A549 (cell line): ENCODE measurements at regions not wholly inside any gene's neighbourhood (a gene's known extent, or its start where the extent isn't known, plus 50 kb on each side); places are given as distances from the start of the nearest gene placed in this dataset.

Experiments
- ATAC-seq, 2 experiments: fragments of 200-7000 bp in 1 of 2; fragments of >200 bp in 1 of 2; cut with Nextera tagmentation in 1 of 2; cut with Tn5 transposase in 1 of 2; 3 replicates each; pipeline versions ENCODE4 v1.8.0 to v1.9.1; 2018 to 2020; ENCODE audit warnings: mild to moderate bottlenecking in 1 of 2, moderate library complexity in 1 of 2
- CTCF ChIA-PET: fragments of 300-600 bp; sonication (Branson Sonifier 250); formaldehyde crosslinking; extraction: SDS; loops from one replicate; lab custom pipeline; 2021; ENCODE audit warnings: antibody characterized with exemption, inconsistent platforms; lab: Yijun Ruan, JAX
- POLR2A ChIA-PET: fragments of 350-600 bp; formaldehyde crosslinking; extraction: SDS; loops from one replicate; lab custom pipeline; 2021; ENCODE audit warnings: antibody characterized with exemption, inconsistent platforms; lab: Yijun Ruan, JAX
- DNase-seq, 2 experiments: peaks; one replicate each; pipeline versions ENCODE4 v3.0.0 to v3.0.0-alpha.2; 2011 to 2016; ENCODE audit warnings: low read depth in 1 of 2, low spot score in 1 of 2
- FAIRE-seq: peaks from 2 replicates; lab custom pipeline; 2011; peaks lifted over from hg19 to GRCh38; lab: Jason Lieb, UNC
- H3K27ac ChIP-seq, 2 experiments: fragments of >200 bp; sonication (Bioruptor Twin); formaldehyde crosslinking; 3 replicates each; pipeline ENCODE4 v1.5.1; 2016 to 2017
- H3K4me1 ChIP-seq: fragments of >200 bp; sonication (Bioruptor Twin); formaldehyde crosslinking; 3 replicates; pipeline ENCODE4 v1.6.1; 2016
- H3K4me2 ChIP-seq: fragments of >200 bp; sonication (Bioruptor Twin); formaldehyde crosslinking; 3 replicates; pipeline ENCODE4 v1.6.1; 2016
- H3K4me3 ChIP-seq: fragments of >200 bp; sonication (Bioruptor Twin); formaldehyde crosslinking; 3 replicates; pipeline ENCODE4 v1.5.1; 2016
- H3K9me3 ChIP-seq: fragments of >200 bp; sonication (Bioruptor Twin); formaldehyde crosslinking; 3 replicates; pipeline ENCODE4 v1.6.1; 2016
- CEBPB ChIP-seq, 2 experiments: fragments of >200 bp in 1 of 2; sonication (Bioruptor Twin) in 1 of 2; formaldehyde crosslinking in 1 of 2; IDR thresholded peaks; 2 replicates each; pipeline ENCODE4 v1.6.1; 2012 to 2016
- EHF ChIP-seq: fragments of 250-450 bp; sonication (Bioruptor Pico); IDR thresholded peaks from 2 replicates; pipeline ENCODE4 v1.5.0; 2020; ENCODE audit warnings: mild to moderate bottlenecking
- FOSB ChIP-seq: fragments of 250-450 bp; sonication (Bioruptor Pico); IDR thresholded peaks from 2 replicates; pipeline ENCODE4 v1.5.0; 2020; ENCODE audit warnings: mild to moderate bottlenecking, moderate library complexity
- FOSL2 ChIP-seq, 2 experiments: fragments of 450-650 bp in 1 of 2; fragments of >200 bp in 1 of 2; sonication (Bioruptor Twin) in 1 of 2; formaldehyde crosslinking; IDR thresholded peaks; 2 replicates each; pipeline versions ENCODE4 v1.5.0 to v1.6.1; 2016 to 2020; ENCODE audit warnings: mild to moderate bottlenecking in 1 of 2, moderate library complexity in 1 of 2
- FOXS1 ChIP-seq: fragments of 250-450 bp; sonication (Bioruptor Pico); IDR thresholded peaks from 2 replicates; pipeline ENCODE4 v1.5.0; 2020; ENCODE audit warnings: mild to moderate bottlenecking, moderate library complexity
- GATA3 ChIP-seq: IDR thresholded peaks from 2 replicates; pipeline ENCODE4 v1.6.1; 2012; ENCODE audit warnings: borderline replicate concordance
- HDAC2 ChIP-seq: fragments of 200-600 bp; sonication (generic); IDR thresholded peaks from 2 replicates; pipeline ENCODE4 v1.6.1; 2016
- HEYL ChIP-seq: fragments of 250-450 bp; sonication (Bioruptor Pico); IDR thresholded peaks from 2 replicates; pipeline ENCODE4 v1.8.0; 2021; ENCODE audit warnings: mild to moderate bottlenecking, moderate library complexity
- HOXB13 ChIP-seq: fragments of 250-450 bp; sonication (Bioruptor Pico); IDR thresholded peaks from 2 replicates; pipeline ENCODE4 v1.5.0; 2020; ENCODE audit warnings: low read depth, mild to moderate bottlenecking, moderate library complexity
- HOXB5 ChIP-seq: fragments of 250-450 bp; sonication (Bioruptor Pico); IDR thresholded peaks from 2 replicates; pipeline ENCODE4 v1.5.0; 2020; ENCODE audit warnings: mild to moderate bottlenecking, moderate library complexity
- JUN ChIP-seq, 2 experiments: fragments of >200 bp; sonication (Bioruptor Twin); formaldehyde crosslinking; IDR thresholded peaks; 2 replicates in 1 of 2; 3 replicates in 1 of 2; pipeline ENCODE4 v1.6.1; 2016 to 2017
- JUNB ChIP-seq: fragments of >200 bp; sonication (Bioruptor Twin); formaldehyde crosslinking; IDR thresholded peaks from 2 replicates; pipeline ENCODE4 v1.6.1; 2016
- MAFK ChIP-seq: fragments of 450-650 bp; IDR thresholded peaks from 2 replicates; pipeline ENCODE4 v1.6.1; 2014; ENCODE audit not compliant: partially characterized antibody
- MYC ChIP-seq: IDR thresholded peaks from 2 replicates; pipeline ENCODE4 v1.6.1; 2012; ENCODE audit warnings: mild to moderate bottlenecking, inconsistent platforms, low read length, improper control_type of control experiment, borderline replicate concordance
- NFE2L2 ChIP-seq: fragments of 150-350 bp; conservative IDR thresholded peaks from 2 replicates; pipeline ENCODE4 v1.6.1; 2014; ENCODE audit warnings: low read length
- PHF8 ChIP-seq: fragments of 200-600 bp; sonication (generic); IDR thresholded peaks from 2 replicates; pipeline ENCODE4 v1.6.1; 2016; ENCODE audit warnings: low read depth, mild to moderate bottlenecking, antibody characterized with exemption, moderate library complexity, borderline replicate concordance
- RAD21 ChIP-seq, 2 experiments: fragments of >200 bp in 1 of 2; sonication (Bioruptor Twin) in 1 of 2; formaldehyde crosslinking in 1 of 2; IDR thresholded peaks in 1 of 2; conservative IDR thresholded peaks in 1 of 2; 2 replicates in 1 of 2; 3 replicates in 1 of 2; pipeline ENCODE4 v1.6.1; 2012 to 2018; ENCODE audit warnings: inconsistent platforms in 1 of 2
- RFX5 ChIP-seq: fragments of 450-650 bp; IDR thresholded peaks from 2 replicates; pipeline ENCODE4 v1.7.1; 2014; ENCODE audit warnings: antibody characterized with exemption, mild to moderate bottlenecking, moderate library complexity
- SREBF2 ChIP-seq: fragments of 450-650 bp; IDR thresholded peaks from 2 replicates; pipeline ENCODE4 v1.6.1; 2014; ENCODE audit warnings: mild to moderate bottlenecking, moderate library complexity
- WGBS: methylation state at CpG from one replicate; pipeline ENCODE4 v1.1.6; 2017; ENCODE audit errors: missing lambda C conversion rate; 5-methylcytosine and 5-hydroxymethylcytosine counted together
- TF ChIP-seq, protein P1 (sequence below): fragments of 200-600 bp; sonication (generic); IDR thresholded peaks from 2 replicates; pipeline ENCODE4 v1.6.1; 2016; ENCODE audit warnings: antibody characterized with exemption, mild to moderate bottlenecking, moderate library complexity
- TF ChIP-seq, protein P2 (sequence below): IDR thresholded peaks from 2 replicates; pipeline ENCODE4 v1.6.1; 2012; ENCODE audit warnings: low read depth, borderline replicate concordance
- TF ChIP-seq, protein P3 (sequence below): fragments of >200 bp; sonication (Bioruptor Twin); formaldehyde crosslinking; IDR thresholded peaks from 2 replicates; pipeline ENCODE4 v1.6.1; 2016

DNA sequence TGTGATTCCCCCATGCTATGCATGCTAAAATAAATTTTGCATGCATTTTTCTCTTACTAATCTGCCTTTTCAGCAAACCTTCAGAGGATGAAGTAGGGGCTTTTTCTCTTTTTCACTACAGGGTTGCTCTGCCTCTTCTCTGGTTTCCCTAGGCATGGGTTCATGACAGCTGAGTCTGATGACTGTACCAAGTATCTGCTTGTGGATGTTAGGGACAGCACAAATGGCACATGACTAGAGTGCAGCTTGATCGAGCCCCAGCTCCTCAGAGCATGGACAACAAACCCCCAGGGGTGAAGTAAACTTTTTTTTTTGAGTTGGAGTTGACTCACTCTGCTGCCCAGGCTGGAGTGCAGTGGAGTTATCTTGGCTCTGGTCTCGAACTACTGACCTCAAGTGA, 57.1 kb upstream of the GCM1 start (continued):
- TF ChIP-seq, protein P1, sequence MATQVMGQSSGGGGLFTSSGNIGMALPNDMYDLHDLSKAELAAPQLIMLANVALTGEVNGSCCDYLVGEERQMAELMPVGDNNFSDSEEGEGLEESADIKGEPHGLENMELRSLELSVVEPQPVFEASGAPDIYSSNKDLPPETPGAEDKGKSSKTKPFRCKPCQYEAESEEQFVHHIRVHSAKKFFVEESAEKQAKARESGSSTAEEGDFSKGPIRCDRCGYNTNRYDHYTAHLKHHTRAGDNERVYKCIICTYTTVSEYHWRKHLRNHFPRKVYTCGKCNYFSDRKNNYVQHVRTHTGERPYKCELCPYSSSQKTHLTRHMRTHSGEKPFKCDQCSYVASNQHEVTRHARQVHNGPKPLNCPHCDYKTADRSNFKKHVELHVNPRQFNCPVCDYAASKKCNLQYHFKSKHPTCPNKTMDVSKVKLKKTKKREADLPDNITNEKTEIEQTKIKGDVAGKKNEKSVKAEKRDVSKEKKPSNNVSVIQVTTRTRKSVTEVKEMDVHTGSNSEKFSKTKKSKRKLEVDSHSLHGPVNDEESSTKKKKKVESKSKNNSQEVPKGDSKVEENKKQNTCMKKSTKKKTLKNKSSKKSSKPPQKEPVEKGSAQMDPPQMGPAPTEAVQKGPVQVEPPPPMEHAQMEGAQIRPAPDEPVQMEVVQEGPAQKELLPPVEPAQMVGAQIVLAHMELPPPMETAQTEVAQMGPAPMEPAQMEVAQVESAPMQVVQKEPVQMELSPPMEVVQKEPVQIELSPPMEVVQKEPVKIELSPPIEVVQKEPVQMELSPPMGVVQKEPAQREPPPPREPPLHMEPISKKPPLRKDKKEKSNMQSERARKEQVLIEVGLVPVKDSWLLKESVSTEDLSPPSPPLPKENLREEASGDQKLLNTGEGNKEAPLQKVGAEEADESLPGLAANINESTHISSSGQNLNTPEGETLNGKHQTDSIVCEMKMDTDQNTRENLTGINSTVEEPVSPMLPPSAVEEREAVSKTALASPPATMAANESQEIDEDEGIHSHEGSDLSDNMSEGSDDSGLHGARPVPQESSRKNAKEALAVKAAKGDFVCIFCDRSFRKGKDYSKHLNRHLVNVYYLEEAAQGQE: no peak
- TF ChIP-seq JUN (IDR thresholded peaks at IDR 0.05) (no peak), FOSB (CRISPR knock-in tag) (no peak), RFX5 (no peak), HOXB13 (CRISPR knock-in tag) (no peak), JUNB (no peak)

DNA sequence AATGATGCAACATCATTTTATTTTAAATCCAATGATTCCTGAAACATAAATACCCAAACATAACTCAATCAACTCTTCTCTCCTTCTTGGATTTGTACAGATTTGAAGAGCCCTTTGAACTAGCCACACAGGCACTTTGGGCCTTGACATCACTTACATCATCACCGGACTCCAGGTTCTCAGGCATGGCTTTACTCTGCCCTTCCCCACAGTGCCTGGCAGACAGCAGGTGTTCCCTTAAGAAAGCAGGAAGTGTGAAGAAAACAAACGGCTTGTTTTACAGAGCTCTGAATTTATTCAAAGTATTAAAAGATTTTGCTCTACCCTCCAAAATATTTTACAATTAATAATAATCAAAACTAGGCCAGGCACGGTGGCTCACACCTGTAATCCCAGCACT, 54.8 kb upstream of the GCM1 start:
- Histone ChIP-seq H3K4me1 (no peaks in the 10 kb centered on the region), H3K27ac (no peak overlapping the region), H3K4me3 (no peak overlapping the region), H3K9me3 (no peaks in the 10 kb centered on the region), H3K4me2 (no peak overlapping the region)
- FAIRE-seq (no peak), ATAC-seq (no peak), DNase-seq (no peak)
- CTCF ChIA-PET: interaction anchor here (1.1 kb wide), 1 partner anchor 31 kb away, joined by 4 read pairs; no protein-coding TSS in a partner anchor
- no peak for TF ChIP-seq FOXS1 (CRISPR knock-in tag)
- TF ChIP-seq MYC: no peak
- no peak for TF ChIP-seq PHF8
- TF ChIP-seq HOXB5: no peak
- TF ChIP-seq EHF (CRISPR knock-in tag): no peak
- TF ChIP-seq FOSL2 (IDR thresholded peaks at IDR 0.05): no peak
- TF ChIP-seq FOSL2 (CRISPR knock-in tag; IDR thresholded peaks at IDR 0.05): no peak
- 61% methylated on average over 3 of the region's 3 CpGs for WGBS
- POLR2A ChIA-PET: no interaction called here

DNA sequence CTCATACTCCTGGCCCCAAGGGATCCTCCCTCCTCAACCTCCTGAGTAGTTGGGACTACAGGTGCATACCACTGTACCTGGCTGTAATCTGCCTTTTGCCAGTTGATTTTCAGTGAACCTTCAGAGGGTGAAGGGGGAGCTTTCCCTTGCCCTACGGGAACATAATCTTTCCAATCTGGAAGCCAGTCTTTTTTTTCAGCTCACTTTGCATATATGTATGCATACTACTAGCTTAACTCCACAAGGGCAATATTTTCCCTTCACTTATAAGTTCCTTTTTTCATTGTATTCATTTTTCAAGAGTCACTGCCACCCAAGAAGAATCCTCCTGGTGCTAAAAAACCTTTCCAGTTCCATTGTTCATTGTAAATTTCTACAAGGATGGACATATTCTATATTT, 53.4 kb upstream of the GCM1 start:
- H3K9me3 ChIP-seq: no peaks in the 10 kb centered on the region
- POLR2A ChIA-PET: no interaction called here
- DNase-seq: no peak
- TF ChIP-seq MAFK (no peak), HEYL (CRISPR knock-in tag) (no peak), NFE2L2 (no peak), FOXS1 (CRISPR knock-in tag) (no peak), RFX5 (no peak), JUN (IDR thresholded peaks at IDR 0.05) (no peak), RAD21 (conservative IDR thresholded peaks at IDR 0.05 in 1 of 2, IDR thresholded peaks at IDR 0.05 in 1 of 2) (no peak), SREBF2 (no peak), FOSL2 (IDR thresholded peaks at IDR 0.05) (no peak), FOSL2 (CRISPR knock-in tag; IDR thresholded peaks at IDR 0.05) (no peak), CEBPB (IDR thresholded peaks at IDR 0.05) (no peak), FOSB (CRISPR knock-in tag) (no peak), GATA3 (no peak), HOXB5 (no peak), HDAC2 (no peak)
- TF ChIP-seq, protein P1: no peak
- TF ChIP-seq, protein P2, sequence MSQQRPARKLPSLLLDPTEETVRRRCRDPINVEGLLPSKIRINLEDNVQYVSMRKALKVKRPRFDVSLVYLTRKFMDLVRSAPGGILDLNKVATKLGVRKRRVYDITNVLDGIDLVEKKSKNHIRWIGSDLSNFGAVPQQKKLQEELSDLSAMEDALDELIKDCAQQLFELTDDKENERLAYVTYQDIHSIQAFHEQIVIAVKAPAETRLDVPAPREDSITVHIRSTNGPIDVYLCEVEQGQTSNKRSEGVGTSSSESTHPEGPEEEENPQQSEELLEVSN: no peak
- TF ChIP-seq, protein P3, sequence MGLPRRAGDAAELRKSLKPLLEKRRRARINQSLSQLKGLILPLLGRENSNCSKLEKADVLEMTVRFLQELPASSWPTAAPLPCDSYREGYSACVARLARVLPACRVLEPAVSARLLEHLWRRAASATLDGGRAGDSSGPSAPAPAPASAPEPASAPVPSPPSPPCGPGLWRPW: no peak
- TF ChIP-seq, all 56 proteins: peak for 0
- H3K4me1 ChIP-seq: no peaks in the 10 kb centered on the region
- H3K27ac ChIP-seq: no peak overlapping the region
- H3K4me2 ChIP-seq: no peak overlapping the region
- FAIRE-seq: no peak
- no peak overlapping the region for H3K4me3 ChIP-seq
- no peak for ATAC-seq
- CTCF ChIA-PET: interaction anchor here (0.6 kb wide), 1 partner anchor 451 kb away, joined by 4 read pairs; no protein-coding TSS in a partner anchor
- 88% methylated on average over 1 of the region's 1 CpG for WGBS
